Skeletal muscle satellite cell (primary cell): ENCODE measurements at regions not wholly inside any gene's neighbourhood (a gene's known extent, or its start where the extent isn't known, plus 50 kb on each side); places are given as distances from the start of the nearest gene placed in this dataset.

Source experiments
- H3K27me3 ChIP-seq: 2 replicates; pipeline ENCODE4 v1.7.0; 2013; ENCODE audit warnings: low read length; ENCODE audit not compliant: control insufficient read depth, insufficient read depth
- H3K36me3 ChIP-seq: 2 replicates; pipeline ENCODE4 v1.7.0; 2013; ENCODE audit warnings: mild to moderate bottlenecking, control low read depth, low read length; ENCODE audit not compliant: insufficient read depth
- H3K4me1 ChIP-seq: 2 replicates; pipeline ENCODE4 v1.7.0; 2013; ENCODE audit warnings: low read length; ENCODE audit not compliant: control insufficient read depth, insufficient read depth
- H3K4me2 ChIP-seq: 2 replicates; pipeline ENCODE4 v1.7.0; 2013; ENCODE audit warnings: mild to moderate bottlenecking, low read length
- H3K4me3 ChIP-seq: 2 replicates; pipeline ENCODE4 v1.7.0; 2013; ENCODE audit warnings: low read length
- H3K9ac ChIP-seq: 2 replicates; pipeline ENCODE4 v1.7.0; 2013; ENCODE audit warnings: mild to moderate bottlenecking, low read depth, low read length, moderate library complexity
- H3K9me3 ChIP-seq: replicated peaks from 2 replicates; pipeline ENCODE4 v1.7.0; 2013; ENCODE audit warnings: mild to moderate bottlenecking, control low read depth, low read length

DNA sequence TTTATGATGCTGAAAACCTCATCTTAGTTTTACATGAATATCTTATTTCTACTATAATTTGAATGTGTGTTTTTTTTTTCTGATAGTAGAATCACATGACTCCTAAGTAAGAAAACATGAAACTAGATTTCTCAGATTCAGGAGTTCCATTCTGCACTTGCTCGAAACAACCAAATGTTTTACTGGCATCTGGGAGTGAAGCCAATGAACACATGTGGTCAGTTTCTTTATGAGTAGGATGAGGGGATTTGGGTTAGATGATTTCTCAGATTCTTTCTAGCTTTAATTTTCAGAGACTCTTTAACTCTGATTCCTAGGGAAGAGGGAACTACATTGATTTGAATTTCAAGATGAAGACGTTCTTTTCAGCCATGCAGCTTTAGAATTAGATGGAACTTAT is 225.0 kb upstream of the NT5C1B start:
- no peaks in the 10 kb centered on the region for H3K9me3 ChIP-seq
- H3K4me2 ChIP-seq: peak overlapping the region; percentile 23
- no peak overlapping the region for H3K4me3 ChIP-seq
- no peaks in the 10 kb centered on the region for H3K36me3 ChIP-seq
- H3K27me3 ChIP-seq: no peaks in the 10 kb centered on the region
- no peak overlapping the region for H3K9ac ChIP-seq
- peaks cover 19% of the 10 kb centered on the region for H3K4me1 ChIP-seq

- Histone ChIP-seq H3K9me3 (no peaks in the 10 kb centered on the region), H3K4me2 (no peak overlapping the region), H3K9ac (no peak overlapping the region), H3K36me3 (no peaks in the 10 kb centered on the region), H3K27me3 (no peaks in the 10 kb centered on the region), H3K4me3 (no peak overlapping the region), H3K4me1 (no peaks in the 10 kb centered on the region)
These were observed 215.2 kb upstream of the NT5C1B start for GRCh38 chr2:18804536-18804935.

GRCh38 chr2:18803141-18803939 is 214.0 kb upstream of the NT5C1B start:
- Histone ChIP-seq H3K4me3 (no peak overlapping the region), H3K9ac (no peak overlapping the region), H3K4me2 (no peak overlapping the region), H3K9me3 (no peaks in the 10 kb centered on the region), H3K4me1 (no peaks in the 10 kb centered on the region), H3K36me3 (no peaks in the 10 kb centered on the region), H3K27me3 (no peaks in the 10 kb centered on the region)

GRCh38 chr2:18800240-18800971 is 211.0 kb upstream of the NT5C1B start:
- Histone ChIP-seq H3K9ac (no peak overlapping the region), H3K4me3 (no peak overlapping the region), H3K4me1 (no peaks in the 10 kb centered on the region), H3K27me3 (no peaks in the 10 kb centered on the region), H3K4me2 (no peak overlapping the region), H3K9me3 (no peaks in the 10 kb centered on the region), H3K36me3 (no peaks in the 10 kb centered on the region)

- H3K27me3 ChIP-seq: no peaks in the 10 kb centered on the region
- no peaks in the 10 kb centered on the region for H3K4me1 ChIP-seq
- no peak overlapping the region for H3K9ac ChIP-seq
- H3K9me3 ChIP-seq: no peaks in the 10 kb centered on the region
- H3K36me3 ChIP-seq: no peaks in the 10 kb centered on the region
- H3K4me3 ChIP-seq: no peak overlapping the region
- H3K4me2 ChIP-seq: no peak overlapping the region
These were observed 210.0 kb upstream of the NT5C1B start for GRCh38 chr2:18799397-18799796.

DNA sequence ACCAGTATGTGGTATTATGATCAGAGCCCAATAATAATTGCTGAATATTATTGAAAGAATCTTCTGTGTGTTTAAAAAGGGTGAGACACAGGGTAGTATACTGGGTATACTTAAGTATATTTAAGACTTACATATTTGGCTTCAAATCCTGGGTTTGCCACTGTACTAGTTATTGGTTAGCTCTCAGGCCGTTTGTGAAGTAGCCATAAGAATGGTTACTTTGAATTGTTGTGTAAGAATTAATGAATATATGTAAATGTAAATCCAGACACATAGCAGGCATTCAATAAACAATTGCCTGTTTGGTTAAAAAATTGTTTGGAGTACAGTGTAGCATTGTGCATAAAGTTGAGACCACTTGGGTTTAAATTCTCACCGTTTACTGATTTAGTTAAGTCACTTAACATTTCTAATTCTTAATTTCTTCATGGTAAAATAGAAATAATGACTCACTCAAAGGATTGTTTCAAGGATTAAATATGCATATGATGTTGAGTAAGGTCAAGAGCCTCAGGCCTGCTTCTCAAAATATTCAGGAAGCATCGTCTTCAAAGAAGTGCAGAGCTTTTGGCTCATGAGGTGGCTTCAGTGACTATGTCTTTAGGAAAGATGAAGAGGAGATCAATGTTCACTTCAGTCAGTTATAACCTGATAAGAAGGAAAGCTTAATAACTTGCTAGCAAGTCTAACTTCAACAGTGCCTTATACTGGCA is 207.9 kb upstream of the NT5C1B start:
- Histone ChIP-seq H3K36me3 (no peaks in the 10 kb centered on the region), H3K9ac (no peak overlapping the region), H3K27me3 (no peaks in the 10 kb centered on the region), H3K4me1 (peaks cover 1% of the 10 kb centered on the region), H3K4me3 (no peak overlapping the region), H3K9me3 (no peaks in the 10 kb centered on the region), H3K4me2 (no peak overlapping the region)

DNA sequence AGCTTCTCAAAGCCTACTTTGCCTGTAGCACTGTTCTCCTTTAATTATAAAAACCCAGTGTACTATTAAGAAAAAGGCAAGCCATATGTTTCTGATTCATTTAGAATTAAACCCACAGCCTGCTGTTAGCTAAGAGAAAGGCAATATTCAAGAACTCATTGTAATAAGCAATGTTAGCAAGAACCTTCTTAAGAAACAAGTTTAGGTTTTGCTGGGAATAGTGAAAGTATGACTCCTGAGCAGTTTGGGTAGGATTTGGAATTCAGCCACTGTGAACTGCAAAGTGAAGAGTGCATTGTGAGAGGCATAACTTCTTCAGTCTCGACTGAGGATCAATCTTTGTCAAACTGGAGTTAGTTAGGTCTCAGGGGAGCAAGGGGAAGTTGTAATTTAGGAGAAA is 206.5 kb upstream of the NT5C1B start:
- H3K27me3 ChIP-seq: no peaks in the 10 kb centered on the region
- H3K36me3 ChIP-seq: no peaks in the 10 kb centered on the region
- peaks cover 4% of the 10 kb centered on the region for H3K4me1 ChIP-seq

DNA sequence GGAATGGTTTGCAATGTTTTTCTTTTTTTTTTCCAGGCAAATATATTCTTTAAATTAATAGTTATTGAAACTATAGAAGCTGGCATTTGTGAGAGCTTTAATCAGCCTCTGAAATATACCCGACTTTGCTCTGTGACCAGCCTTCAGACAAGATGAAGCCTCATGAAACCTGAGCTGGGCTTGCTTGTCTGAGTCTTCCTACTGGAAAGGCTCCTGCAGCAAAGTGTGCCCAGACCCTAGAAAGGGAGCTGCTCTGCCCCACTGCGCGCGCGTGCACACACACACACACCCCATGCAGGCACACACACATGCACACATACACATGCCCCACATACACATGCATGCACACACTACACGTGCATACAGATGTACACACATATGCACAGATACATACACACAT is 203.3 kb upstream of the NT5C1B start:
- H3K36me3 ChIP-seq: no peaks in the 10 kb centered on the region
- peaks cover 4% of the 10 kb centered on the region for H3K4me1 ChIP-seq
- H3K4me3 ChIP-seq: no peak overlapping the region
- no peak overlapping the region for H3K9ac ChIP-seq
- H3K4me2 ChIP-seq: no peak overlapping the region
- no peaks in the 10 kb centered on the region for H3K9me3 ChIP-seq
- H3K27me3 ChIP-seq: no peaks in the 10 kb centered on the region

More for the DNA sequence above, 206.5 kb upstream of the NT5C1B start:
- Histone ChIP-seq H3K9me3 (no peaks in the 10 kb centered on the region), H3K9ac (no peak overlapping the region), H3K4me2 (no peak overlapping the region), H3K4me3 (no peak overlapping the region)

- Histone ChIP-seq H3K9ac (no peak overlapping the region), H3K27me3 (no peaks in the 10 kb centered on the region), H3K4me1 (peaks cover 4% of the 10 kb centered on the region), H3K36me3 (no peaks in the 10 kb centered on the region), H3K9me3 (no peaks in the 10 kb centered on the region), H3K4me3 (no peak overlapping the region), H3K4me2 (no peak overlapping the region)
These were observed 202.9 kb upstream of the NT5C1B start for GRCh38 chr2:18792226-18792629.

DNA sequence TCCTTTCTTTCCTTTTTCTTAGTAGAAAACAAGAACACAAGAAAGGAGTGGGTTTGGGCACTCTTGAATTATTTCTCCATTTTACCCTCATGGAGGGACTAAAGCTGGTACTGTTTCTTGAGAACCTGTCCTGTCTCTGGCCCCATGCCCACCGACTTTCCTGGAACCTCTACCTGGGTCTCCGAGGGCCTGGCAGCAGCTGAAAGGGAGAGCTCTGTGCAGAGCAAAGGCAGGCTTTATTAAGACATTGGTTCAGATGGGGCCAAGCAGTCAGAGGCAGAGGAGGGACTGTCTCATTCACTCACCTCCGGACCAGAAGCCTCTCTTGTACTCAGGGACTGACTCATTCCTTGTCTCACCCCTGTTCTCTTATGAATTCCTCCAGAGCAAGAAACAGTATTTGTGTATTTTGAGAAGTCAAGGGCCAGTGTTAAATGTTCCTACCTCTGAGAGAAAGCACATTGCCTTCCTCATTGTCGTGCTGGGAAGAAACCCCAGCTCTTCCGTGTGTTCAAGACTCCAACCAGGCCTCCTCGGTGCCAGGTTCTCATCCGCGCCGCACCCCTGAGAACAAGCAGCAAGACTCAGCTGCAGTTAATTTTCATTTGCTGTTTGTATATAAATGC is 201.9 kb upstream of the NT5C1B start:
- no peaks in the 10 kb centered on the region for H3K27me3 ChIP-seq
- no peak overlapping the region for H3K4me3 ChIP-seq
- peaks cover 4% of the 10 kb centered on the region for H3K4me1 ChIP-seq
- H3K9me3 ChIP-seq: no peaks in the 10 kb centered on the region
- no peak overlapping the region for H3K4me2 ChIP-seq
- H3K9ac ChIP-seq: no peak overlapping the region
- no peaks in the 10 kb centered on the region for H3K36me3 ChIP-seq

GRCh38 chr2:18790509-18791171 is 201.3 kb upstream of the NT5C1B start:
- Histone ChIP-seq H3K36me3 (no peaks in the 10 kb centered on the region), H3K9me3 (no peaks in the 10 kb centered on the region), H3K27me3 (no peaks in the 10 kb centered on the region), H3K9ac (no peak overlapping the region), H3K4me1 (peaks cover 4% of the 10 kb centered on the region), H3K4me3 (no peak overlapping the region), H3K4me2 (no peak overlapping the region)
